Caco-2 (cell line): ENCODE measurements at regions not wholly inside any gene's neighbourhood (a gene's known extent, or its start where the extent isn't known, plus 50 kb on each side); places are given as distances from the start of the nearest gene placed in this dataset.
"Not testable (repeated sequence)": the region's sequence is repeated elsewhere in the genome, so short reads cannot be mapped to it uniquely, and the experiment has no call there.

Source experiments
- BruUV-seq: library from RNA; stranded (reverse); fragments of 400-500 nt; replicated peaks from 2 replicates; lab custom pipeline; 2021; lab: Mats Ljungman, UMichigan
- CTCF ChIA-PET: fragments of 300-600 bp; sonication (Branson Sonifier 250); formaldehyde crosslinking; loops from one replicate; lab custom pipeline; 2022; ENCODE audit warnings: antibody characterized with exemption; lab: Charles Lee
- POLR2A ChIA-PET: fragments of 300-600 bp; sonication (Branson Sonifier 250); formaldehyde crosslinking; loops from one replicate; lab custom pipeline; 2022; ENCODE audit warnings: antibody characterized with exemption; lab: Charles Lee
- DNase-seq, 2 experiments: peaks; one replicate each; pipeline versions ENCODE4 v3.0.0 to v3.0.0-alpha.2; 2020 to 2022
- H3K27me3 ChIP-seq: replicated peaks from 2 replicates; pipeline ENCODE4 v1.6.0; 2011; ENCODE audit warnings: low read length; ENCODE audit not compliant: control insufficient read depth, insufficient read depth
- H3K36me3 ChIP-seq: 2 replicates; pipeline ENCODE4 v1.5.1; 2011; ENCODE audit warnings: low read length; ENCODE audit not compliant: control insufficient read depth, insufficient read depth
- H3K4me1 ChIP-seq: fragments of 250-450 bp; sonication (Bioruptor Pico); 2 replicates; pipeline ENCODE4 v1.5.1; 2020; ENCODE audit warnings: mild to moderate bottlenecking
- H3K4me3 ChIP-seq: 2 replicates; pipeline ENCODE4 v1.5.1; 2011; ENCODE audit warnings: low read depth, mild to moderate bottlenecking, control low read depth, low read length
- H3K9me3 ChIP-seq: fragments of 250-450 bp; sonication (Bioruptor Pico); 2 replicates; pipeline ENCODE4 v1.5.1; 2020; ENCODE audit warnings: mild to moderate bottlenecking, moderate library complexity
- H3K27ac Mint-ChIP-seq: one replicate; pipeline ENCODE4 v1.8.0; 2022; ENCODE audit warnings: mixed read lengths; ENCODE audit not compliant: unreplicated experiment
- H3K27me3 Mint-ChIP-seq: one replicate; pipeline ENCODE4 v1.8.0; 2022; ENCODE audit warnings: mixed read lengths; ENCODE audit not compliant: insufficient read depth, unreplicated experiment
- H3K36me3 Mint-ChIP-seq: one replicate; pipeline ENCODE4 v1.8.0; 2022; ENCODE audit warnings: mild to moderate bottlenecking, mixed read lengths; ENCODE audit not compliant: insufficient read depth, unreplicated experiment
- H3K4me1 Mint-ChIP-seq: one replicate; pipeline ENCODE4 v1.8.0; 2022; ENCODE audit warnings: low read depth, mixed read lengths; ENCODE audit not compliant: unreplicated experiment
- H3K4me3 Mint-ChIP-seq: one replicate; pipeline ENCODE4 v1.8.0; 2022; ENCODE audit warnings: mild to moderate bottlenecking, moderate library complexity, mixed read lengths; ENCODE audit not compliant: unreplicated experiment
- H3K9me3 Mint-ChIP-seq: one replicate; pipeline ENCODE4 v1.8.0; 2022; ENCODE audit warnings: mixed read lengths; ENCODE audit not compliant: unreplicated experiment
- intact Hi-C: fragments of 100-400 bp; cut with micrococcal nuclease; formaldehyde crosslinking; loops from one replicate; pipeline ENCODE4 v1.10.0; 2022; ENCODE audit not compliant: unreplicated experiment
- TF ChIP-seq, protein P1 (sequence below), 2 experiments: fragments of 200-600 bp in 1 of 2; IDR thresholded peaks; 1 replicate in 1 of 2; 2 replicates in 1 of 2; pipeline versions ENCODE4 v1.5.1 to v1.8.0; 2011 to 2022; ENCODE audit warnings: antibody characterized with exemption in 1 of 2, control low read depth in 1 of 2, inconsistent platforms in 1 of 2, low read depth in 1 of 2, low read length in 1 of 2, mild to moderate bottlenecking in 1 of 2, moderate library complexity in 1 of 2; ENCODE audit not compliant: insufficient read depth in 1 of 2, severe bottlenecking in 1 of 2, unreplicated experiment in 1 of 2

- no peak overlapping the region for H3K4me3 ChIP-seq
- TF ChIP-seq, protein P1, sequence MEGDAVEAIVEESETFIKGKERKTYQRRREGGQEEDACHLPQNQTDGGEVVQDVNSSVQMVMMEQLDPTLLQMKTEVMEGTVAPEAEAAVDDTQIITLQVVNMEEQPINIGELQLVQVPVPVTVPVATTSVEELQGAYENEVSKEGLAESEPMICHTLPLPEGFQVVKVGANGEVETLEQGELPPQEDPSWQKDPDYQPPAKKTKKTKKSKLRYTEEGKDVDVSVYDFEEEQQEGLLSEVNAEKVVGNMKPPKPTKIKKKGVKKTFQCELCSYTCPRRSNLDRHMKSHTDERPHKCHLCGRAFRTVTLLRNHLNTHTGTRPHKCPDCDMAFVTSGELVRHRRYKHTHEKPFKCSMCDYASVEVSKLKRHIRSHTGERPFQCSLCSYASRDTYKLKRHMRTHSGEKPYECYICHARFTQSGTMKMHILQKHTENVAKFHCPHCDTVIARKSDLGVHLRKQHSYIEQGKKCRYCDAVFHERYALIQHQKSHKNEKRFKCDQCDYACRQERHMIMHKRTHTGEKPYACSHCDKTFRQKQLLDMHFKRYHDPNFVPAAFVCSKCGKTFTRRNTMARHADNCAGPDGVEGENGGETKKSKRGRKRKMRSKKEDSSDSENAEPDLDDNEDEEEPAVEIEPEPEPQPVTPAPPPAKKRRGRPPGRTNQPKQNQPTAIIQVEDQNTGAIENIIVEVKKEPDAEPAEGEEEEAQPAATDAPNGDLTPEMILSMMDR (IDR thresholded peaks at IDR 0.05; ENCODE audit: insufficient read depth in 1 of 2, low read depth in 1 of 2, low read length in 1 of 2, severe bottlenecking in 1 of 2, unreplicated experiment in 1 of 2) = no peak
- Mint-ChIP-seq H3K36me3 (no peaks in the 10 kb centered on the region), H3K4me3 (no peak overlapping the region), H3K27me3 (peaks cover 12% of the 10 kb centered on the region), H3K9me3 (peaks cover 8% of the 10 kb centered on the region), H3K27ac (no peak overlapping the region), H3K4me1 (no peaks in the 10 kb centered on the region)
- intact Hi-C loops = no loop called here
- CTCF ChIA-PET = no interaction called here
- H3K9me3 ChIP-seq = no peaks in the 10 kb centered on the region
- no peaks in the 10 kb centered on the region for H3K36me3 ChIP-seq
- no peak for DNase-seq
- no TSS peak for BruUV-seq
- no peaks in the 10 kb centered on the region for H3K4me1 ChIP-seq
- POLR2A ChIA-PET = no interaction called here
- H3K27me3 ChIP-seq = no peaks in the 10 kb centered on the region
Observed at GRCh38 chr2:239549711-239550255, 149.0 kb upstream of the HDAC4 start.

DNA sequence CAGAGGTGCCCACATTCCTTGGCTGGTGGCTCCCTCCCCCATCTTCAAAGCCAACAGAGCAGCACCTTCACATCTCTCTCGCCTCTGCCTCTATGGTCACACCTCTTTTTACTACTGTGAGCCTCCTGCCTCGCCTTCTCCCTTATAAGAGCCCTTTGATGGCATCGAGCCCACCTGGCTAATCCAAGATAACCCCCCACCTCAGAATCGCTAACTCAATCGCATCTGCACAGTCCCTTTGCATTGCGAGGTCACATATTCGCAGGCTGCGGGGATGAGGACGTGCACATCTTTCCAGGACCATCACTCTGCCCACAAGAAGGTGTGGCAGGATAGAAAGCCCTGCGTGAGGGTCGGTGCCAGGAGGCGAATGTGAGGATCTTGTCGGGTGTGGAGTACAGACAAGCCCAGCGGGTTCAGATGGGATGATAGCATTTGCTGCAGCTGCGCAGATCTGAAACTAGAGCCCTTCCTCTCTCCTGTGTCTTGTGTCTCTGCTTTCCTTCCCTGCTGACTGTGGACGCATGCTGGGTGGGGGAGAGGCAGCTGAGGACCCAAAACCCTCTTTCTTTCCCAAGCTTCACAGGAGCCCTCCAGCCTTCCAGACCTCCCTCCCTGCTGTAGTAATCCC, 148.3 kb upstream of the HDAC4 start:
- intact Hi-C loops = no loop called here
- no TSS peak for BruUV-seq
- CTCF ChIA-PET = no interaction called here
- TF ChIP-seq, protein P1 (IDR thresholded peaks at IDR 0.05; ENCODE audit: insufficient read depth in 1 of 2, low read depth in 1 of 2, low read length in 1 of 2, severe bottlenecking in 1 of 2, unreplicated experiment in 1 of 2) = no peak
- H3K27me3 Mint-ChIP-seq = peaks cover 12% of the 10 kb centered on the region
- H3K4me1 ChIP-seq = no peaks in the 10 kb centered on the region
- no peaks in the 10 kb centered on the region for H3K36me3 ChIP-seq
- POLR2A ChIA-PET = no interaction called here
- no peaks in the 10 kb centered on the region for H3K9me3 ChIP-seq
- no peaks in the 10 kb centered on the region for H3K36me3 Mint-ChIP-seq
- H3K27ac Mint-ChIP-seq = no peak overlapping the region
- no peak overlapping the region for H3K4me3 ChIP-seq
- H3K9me3 Mint-ChIP-seq = peaks cover 8% of the 10 kb centered on the region
- no peak for DNase-seq
- no peaks in the 10 kb centered on the region for H3K27me3 ChIP-seq
- H3K4me3 Mint-ChIP-seq = no peak overlapping the region
- no peaks in the 10 kb centered on the region for H3K4me1 Mint-ChIP-seq

- H3K9me3 ChIP-seq = no peaks in the 10 kb centered on the region
- H3K27me3 ChIP-seq = no peaks in the 10 kb centered on the region
- ChIA-PET POLR2A (no interaction called here), CTCF (no interaction called here)
- BruUV-seq = no TSS peak
- H3K27ac Mint-ChIP-seq = no peak overlapping the region
- TF ChIP-seq, protein P1 (IDR thresholded peaks at IDR 0.05; ENCODE audit: insufficient read depth in 1 of 2, low read depth in 1 of 2, low read length in 1 of 2, severe bottlenecking in 1 of 2, unreplicated experiment in 1 of 2) = no peak
- H3K4me3 Mint-ChIP-seq = no peak overlapping the region
- H3K4me1 ChIP-seq = no peaks in the 10 kb centered on the region
- H3K4me1 Mint-ChIP-seq = no peaks in the 10 kb centered on the region
- intact Hi-C loops = no loop called here
- H3K36me3 ChIP-seq = no peaks in the 10 kb centered on the region
- H3K4me3 ChIP-seq = no peak overlapping the region
- H3K36me3 Mint-ChIP-seq = no peaks in the 10 kb centered on the region
- H3K9me3 Mint-ChIP-seq = peaks cover 8% of the 10 kb centered on the region
- no peak for DNase-seq
- H3K27me3 Mint-ChIP-seq = peaks cover 12% of the 10 kb centered on the region
Observed at GRCh38 chr2:239548451-239548871, 147.6 kb upstream of the HDAC4 start.

GRCh38 chr2:239547140-239547539, 146.3 kb upstream of the HDAC4 start:
- H3K4me1 ChIP-seq, H3K9me3 Mint-ChIP-seq, H3K4me3 Mint-ChIP-seq, H3K27ac Mint-ChIP-seq, H3K4me3 ChIP-seq, H3K27me3 ChIP-seq, H3K36me3 Mint-ChIP-seq, intact Hi-C loops, H3K9me3 ChIP-seq, H3K4me1 Mint-ChIP-seq, H3K36me3 ChIP-seq, BruUV-seq, DNase-seq, POLR2A ChIA-PET: not testable (repeated sequence)
- CTCF ChIA-PET = interaction anchor here (0.6 kb wide), 1 partner anchor 32 kb away, joined by 6 read pairs; no protein-coding TSS in a partner anchor
- H3K27me3 Mint-ChIP-seq = peaks cover 12% of the 10 kb centered on the region
